IPS-18a (cell line): ENCODE measurements at regions not wholly inside any gene's neighbourhood (a gene's known extent, or its start where the extent isn't known, plus 50 kb on each side); places are given as distances from the start of the nearest gene placed in this dataset.

Experiments used
- H3K27ac ChIP-seq: one replicate; pipeline ENCODE4 v1.5.1; 2013; ENCODE audit warnings: low read length
- H3K27me3 ChIP-seq: one replicate; pipeline ENCODE4 v1.6.1; 2013; ENCODE audit warnings: mild to moderate bottlenecking, low read length; ENCODE audit not compliant: control insufficient read depth, insufficient read depth
- H3K36me3 ChIP-seq: one replicate; pipeline ENCODE4 v1.6.1; 2013; ENCODE audit warnings: low read depth, low read length; ENCODE audit not compliant: control insufficient read depth
- H3K4me1 ChIP-seq: one replicate; pipeline ENCODE4 v1.6.1; 2013; ENCODE audit warnings: low read depth, low read length; ENCODE audit not compliant: control insufficient read depth
- H3K4me3 ChIP-seq: one replicate; pipeline ENCODE4 v1.5.1; 2013; ENCODE audit warnings: low read length
- H3K9ac ChIP-seq: one replicate; pipeline ENCODE4 v1.6.1; 2013; ENCODE audit warnings: mild to moderate bottlenecking, low read length, moderate library complexity
- H3K9me3 ChIP-seq: one replicate; pipeline ENCODE4 v1.6.1; 2013; ENCODE audit warnings: low read depth, low read length; ENCODE audit not compliant: control insufficient read depth

- H3K27ac ChIP-seq = no peak overlapping the region
- H3K36me3 ChIP-seq = no peaks in the 10 kb centered on the region
- H3K27me3 ChIP-seq = no peaks in the 10 kb centered on the region
- H3K4me3 ChIP-seq = no peak overlapping the region
- no peak overlapping the region for H3K9ac ChIP-seq
- H3K4me1 ChIP-seq = no peaks in the 10 kb centered on the region
- no peaks in the 10 kb centered on the region for H3K9me3 ChIP-seq
These were observed 512.1 kb downstream of the TOX3 start for GRCh38 chr16:52034830-52035229.

DNA sequence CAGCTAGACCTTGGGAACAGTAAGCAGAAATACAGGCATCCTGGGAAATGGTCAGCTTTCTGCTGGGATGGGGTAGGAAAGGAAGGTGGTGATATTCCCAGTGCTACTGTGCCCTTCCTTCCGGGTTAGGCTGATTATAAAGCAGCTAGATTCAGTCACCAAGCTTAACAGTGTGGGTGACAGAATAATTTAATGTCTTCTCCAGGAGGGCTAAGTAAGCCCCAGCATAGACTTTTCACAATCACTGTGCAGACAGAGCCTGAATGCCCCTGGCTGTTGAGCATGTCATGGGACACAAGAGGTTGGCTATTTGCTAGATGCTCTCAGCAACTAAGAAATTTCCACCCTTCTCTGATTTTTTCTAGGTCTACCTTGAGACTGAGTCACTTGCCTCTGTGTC, 513.0 kb downstream of the TOX3 start:
- no peak overlapping the region for H3K9ac ChIP-seq
- no peaks in the 10 kb centered on the region for H3K27me3 ChIP-seq
- H3K27ac ChIP-seq = no peak overlapping the region
- H3K36me3 ChIP-seq = no peaks in the 10 kb centered on the region
- no peaks in the 10 kb centered on the region for H3K9me3 ChIP-seq
- no peaks in the 10 kb centered on the region for H3K4me1 ChIP-seq
- H3K4me3 ChIP-seq = no peak overlapping the region

GRCh38 chr16:52022980-52023379, 524.0 kb downstream of the TOX3 start:
- H3K27me3 ChIP-seq = no peaks in the 10 kb centered on the region
- no peak overlapping the region for H3K27ac ChIP-seq
- H3K9ac ChIP-seq = no peak overlapping the region
- no peaks in the 10 kb centered on the region for H3K9me3 ChIP-seq
- no peaks in the 10 kb centered on the region for H3K36me3 ChIP-seq
- H3K4me3 ChIP-seq = no peak overlapping the region
- H3K4me1 ChIP-seq = no peaks in the 10 kb centered on the region

DNA sequence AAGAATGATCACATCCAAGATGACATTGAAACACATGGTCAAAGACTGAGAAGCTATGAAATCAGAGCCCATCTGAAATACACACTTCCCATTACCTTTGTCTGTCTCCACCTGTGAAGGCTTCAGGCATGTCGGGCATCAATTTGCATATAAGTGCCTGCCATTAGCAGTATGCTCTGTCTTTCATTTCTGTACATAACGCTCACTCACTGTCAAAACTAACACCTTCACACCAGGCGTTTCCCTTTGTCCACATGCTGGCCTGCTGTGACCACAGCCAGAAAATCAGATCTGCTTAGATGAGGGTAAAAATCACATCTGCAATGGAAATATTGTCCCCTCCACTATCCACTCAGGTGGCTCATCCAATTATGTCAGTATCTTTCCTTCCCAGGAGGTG, 524.8 kb downstream of the TOX3 start:
- H3K4me1 ChIP-seq = no peaks in the 10 kb centered on the region
- H3K27me3 ChIP-seq = no peaks in the 10 kb centered on the region
- no peak overlapping the region for H3K4me3 ChIP-seq
- H3K9me3 ChIP-seq = no peaks in the 10 kb centered on the region
- H3K9ac ChIP-seq = no peak overlapping the region
- no peak overlapping the region for H3K27ac ChIP-seq
- H3K36me3 ChIP-seq = no peaks in the 10 kb centered on the region

GRCh38 chr16:52016387-52016786, 530.6 kb downstream of the TOX3 start:
- no peaks in the 10 kb centered on the region for H3K27me3 ChIP-seq
- H3K36me3 ChIP-seq = no peaks in the 10 kb centered on the region
- H3K9me3 ChIP-seq = peaks cover 13% of the 10 kb centered on the region
- H3K27ac ChIP-seq = no peak overlapping the region
- no peak overlapping the region for H3K9ac ChIP-seq
- H3K4me3 ChIP-seq = no peak overlapping the region
- no peaks in the 10 kb centered on the region for H3K4me1 ChIP-seq

- no peak overlapping the region for H3K27ac ChIP-seq
- no peaks in the 10 kb centered on the region for H3K9me3 ChIP-seq
- H3K4me1 ChIP-seq = no peaks in the 10 kb centered on the region
- H3K36me3 ChIP-seq = no peaks in the 10 kb centered on the region
- no peak overlapping the region for H3K4me3 ChIP-seq
- no peak overlapping the region for H3K9ac ChIP-seq
- no peaks in the 10 kb centered on the region for H3K27me3 ChIP-seq
These were observed 541.4 kb downstream of the TOX3 start for GRCh38 chr16:52005551-52005950.

DNA sequence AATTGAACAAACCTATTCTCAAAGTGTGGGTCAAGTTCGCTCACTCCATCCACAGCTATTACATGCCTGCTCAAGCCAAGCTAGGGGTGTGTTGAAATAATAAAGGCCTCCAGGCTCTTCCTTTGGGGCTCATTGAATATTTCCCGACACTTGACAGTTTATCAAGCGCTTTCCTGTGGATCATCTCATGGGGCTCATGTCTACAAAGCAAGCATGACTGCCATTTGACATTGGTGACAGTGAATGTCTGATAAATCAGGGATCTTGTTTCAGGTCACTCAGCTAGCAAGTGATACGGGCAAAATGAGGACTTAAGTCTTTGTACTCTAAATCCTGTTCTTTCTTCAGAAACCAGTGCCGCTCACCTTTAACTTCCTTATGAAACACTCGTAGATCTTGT, 542.6 kb downstream of the TOX3 start:
- H3K36me3 ChIP-seq = no peaks in the 10 kb centered on the region
- H3K9ac ChIP-seq = no peak overlapping the region
- H3K4me3 ChIP-seq = no peak overlapping the region
- no peaks in the 10 kb centered on the region for H3K27me3 ChIP-seq
- H3K9me3 ChIP-seq = no peaks in the 10 kb centered on the region
- H3K27ac ChIP-seq = no peak overlapping the region
- H3K4me1 ChIP-seq = no peaks in the 10 kb centered on the region

- no peak overlapping the region for H3K27ac ChIP-seq
- H3K27me3 ChIP-seq = no peaks in the 10 kb centered on the region
- H3K4me3 ChIP-seq = no peak overlapping the region
- no peaks in the 10 kb centered on the region for H3K4me1 ChIP-seq
- H3K9ac ChIP-seq = no peak overlapping the region
- H3K36me3 ChIP-seq = no peaks in the 10 kb centered on the region
- H3K9me3 ChIP-seq = no peaks in the 10 kb centered on the region
These were observed 544.9 kb downstream of the TOX3 start for GRCh38 chr16:52002026-52002425.

DNA sequence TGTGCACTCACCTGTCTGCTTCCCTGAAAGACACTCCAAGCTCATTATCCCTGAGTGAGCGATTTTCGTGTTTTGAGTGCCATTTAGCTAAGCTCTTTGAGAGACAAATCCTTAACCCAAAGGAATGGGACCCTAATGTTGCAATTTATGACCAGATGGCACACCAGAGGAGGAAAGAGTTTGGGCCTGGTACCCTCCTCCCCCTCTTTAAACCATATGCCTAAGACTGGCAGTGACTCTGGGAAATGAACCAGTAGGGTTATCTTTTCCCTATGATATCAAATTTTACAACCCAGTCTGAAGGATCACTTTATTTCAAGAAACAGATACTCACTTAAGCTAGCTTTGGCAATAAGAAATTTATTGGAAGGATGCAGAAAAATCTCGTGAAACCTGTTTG, 550.4 kb downstream of the TOX3 start:
- Histone ChIP-seq H3K27me3 (no peaks in the 10 kb centered on the region), H3K9ac (no peak overlapping the region), H3K27ac (no peak overlapping the region), H3K36me3 (no peaks in the 10 kb centered on the region), H3K4me3 (no peak overlapping the region), H3K4me1 (no peaks in the 10 kb centered on the region), H3K9me3 (no peaks in the 10 kb centered on the region)

DNA sequence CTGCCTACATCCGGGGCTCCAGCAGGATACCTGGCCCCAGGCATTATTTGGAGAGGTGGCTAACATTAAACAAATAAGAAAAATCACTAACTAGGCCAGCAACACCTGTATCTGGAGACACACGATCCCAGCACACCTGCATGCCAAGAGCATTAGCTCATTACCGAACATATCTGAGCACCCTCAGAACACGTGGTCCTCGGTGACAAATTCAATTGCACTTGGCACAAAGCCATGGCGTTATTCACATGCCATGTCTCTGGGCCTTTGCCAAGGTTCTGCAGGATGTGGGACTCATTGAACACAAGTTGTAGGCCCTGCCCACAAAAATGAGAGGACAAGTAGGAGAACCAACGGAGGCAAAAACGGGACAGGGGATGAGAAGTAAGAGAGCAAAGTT, 552.3 kb downstream of the TOX3 start:
- no peaks in the 10 kb centered on the region for H3K36me3 ChIP-seq

GRCh38 chr16:51989637-51990230, 557.2 kb downstream of the TOX3 start:
- Histone ChIP-seq H3K4me3 (no peak overlapping the region), H3K9me3 (no peaks in the 10 kb centered on the region), H3K36me3 (no peaks in the 10 kb centered on the region), H3K27ac (no peak overlapping the region), H3K9ac (no peak overlapping the region), H3K27me3 (no peaks in the 10 kb centered on the region), H3K4me1 (no peaks in the 10 kb centered on the region)

More for the DNA sequence above, 552.3 kb downstream of the TOX3 start:
- H3K4me3 ChIP-seq = no peak overlapping the region
- H3K9me3 ChIP-seq = no peaks in the 10 kb centered on the region
- no peaks in the 10 kb centered on the region for H3K4me1 ChIP-seq
- no peaks in the 10 kb centered on the region for H3K27me3 ChIP-seq
- H3K9ac ChIP-seq = no peak overlapping the region
- no peak overlapping the region for H3K27ac ChIP-seq

- no peak overlapping the region for H3K4me3 ChIP-seq
- H3K9me3 ChIP-seq = no peaks in the 10 kb centered on the region
- no peak overlapping the region for H3K9ac ChIP-seq
- no peaks in the 10 kb centered on the region for H3K27me3 ChIP-seq
- H3K36me3 ChIP-seq = no peaks in the 10 kb centered on the region
- no peaks in the 10 kb centered on the region for H3K4me1 ChIP-seq
- no peak overlapping the region for H3K27ac ChIP-seq
These were observed 558.0 kb downstream of the TOX3 start for GRCh38 chr16:51988977-51989376.
